GM12891 (cell line): ENCODE measurements at regions not wholly inside any gene's neighbourhood (a gene's known extent, or its start where the extent isn't known, plus 50 kb on each side); places are given as distances from the start of the nearest gene placed in this dataset.
"Not testable (repeated sequence)": the region's sequence is repeated elsewhere in the genome, so short reads cannot be mapped to it uniquely, and the experiment has no call there.

Experiments
- DNase-seq: peaks from one replicate; pipeline ENCODE4 v3.0.0; 2011; ENCODE audit warnings: low spot score; ENCODE audit not compliant: insufficient read length
- FAIRE-seq: peaks from 2 replicates; lab custom pipeline; 2011; peaks lifted over from hg19 to GRCh38; lab: Jason Lieb, UNC
- PAX5 ChIP-seq: IDR thresholded peaks from 2 replicates; pipeline ENCODE4 v1.6.1; 2011; ENCODE audit warnings: low read length, moderate library complexity, mild to moderate bottlenecking; ENCODE audit not compliant: insufficient read depth, severe bottlenecking
- POLR2A ChIP-seq: IDR thresholded peaks from 2 replicates; pipeline ENCODE4 v1.6.1; 2011; ENCODE audit warnings: low read depth, low read length, control low read depth
- POLR2AphosphoS5 ChIP-seq: IDR thresholded peaks from 2 replicates; pipeline ENCODE4 v1.6.1; 2011; ENCODE audit warnings: low read depth, low read length, control low read depth
- POU2F2 ChIP-seq: IDR thresholded peaks from 2 replicates; pipeline ENCODE4 v1.6.1; 2011; ENCODE audit warnings: low read depth, mild to moderate bottlenecking, control low read depth, low read length, moderate library complexity
- SPI1 ChIP-seq: IDR thresholded peaks from 2 replicates; pipeline ENCODE4 v1.6.1; 2011; ENCODE audit warnings: low read depth, low read length, control low read depth
- TAF1 ChIP-seq: IDR thresholded peaks from 2 replicates; pipeline ENCODE4 v1.6.1; 2011; ENCODE audit warnings: low read depth, low read length, control low read depth

- no peak for DNase-seq
- peak; percentile 54; the same call in 1 of the 2 replicates for TF ChIP-seq POU2F2
- 0 out of 2 replicates have a peak, but pooled peaks have one; percentile 39 for TF ChIP-seq POLR2A
- TF ChIP-seq TAF1, result no peak
- 0 out of 2 replicates have a peak, but pooled peaks have one; percentile 22 for TF ChIP-seq POLR2AphosphoS5
- TF ChIP-seq SPI1, result peak; percentile 86
- TF ChIP-seq PAX5, result peak; percentile 78
- peak; percentile 82 for FAIRE-seq
These were observed 78.4 kb upstream of the TMEM170B start for GRCh38 chr6:11459079-11459610.

- TF ChIP-seq PAX5 (no peak), SPI1 (no peak), POLR2A (no peak), POU2F2 (no peak), POLR2AphosphoS5 (no peak), TAF1 (no peak)
- FAIRE-seq (no peak), DNase-seq (no peak)
These were observed 79.0 kb upstream of the TMEM170B start for GRCh38 chr6:11458509-11458908.

GRCh38 chr6:11457422-11457821 lies 80.1 kb upstream of the TMEM170B start:
- FAIRE-seq, DNase-seq: not testable (repeated sequence)

- DNase-seq, result not testable (repeated sequence)
These were observed 85.4 kb upstream of the TMEM170B start for GRCh38 chr6:11452106-11452505.

GRCh38 chr6:11450037-11450436 lies 87.5 kb upstream of the TMEM170B start:
- FAIRE-seq (no peak), DNase-seq (no peak)
- TF ChIP-seq POLR2AphosphoS5 (no peak), PAX5 (no peak), SPI1 (no peak), POU2F2 (no peak), POLR2A (no peak), TAF1 (no peak)

More at GRCh38 chr6:11452106-11452505, 85.4 kb upstream of the TMEM170B start:
- FAIRE-seq, result not testable (repeated sequence)

- DNase-seq, result no peak
- no peak for FAIRE-seq
- TF ChIP-seq POLR2A (no peak), POU2F2 (no peak), POLR2AphosphoS5 (no peak), PAX5 (no peak), TAF1 (no peak), SPI1 (no peak)
These were observed 88.1 kb upstream of the TMEM170B start for GRCh38 chr6:11449408-11449807.

GRCh38 chr6:11448038-11448437 lies 89.5 kb upstream of the TMEM170B start:
- no peak for FAIRE-seq
- no peak for DNase-seq
- TF ChIP-seq PAX5 (no peak), SPI1 (no peak), POLR2A (no peak), POLR2AphosphoS5 (no peak), TAF1 (no peak)

- DNase-seq, result no peak
- no peak for FAIRE-seq
- no peak for TF ChIP-seq TAF1
- TF ChIP-seq SPI1, result no peak
- no peak for TF ChIP-seq POU2F2
- no peak for TF ChIP-seq POLR2AphosphoS5
- no peak for TF ChIP-seq PAX5
- TF ChIP-seq POLR2A, result no peak
These were observed 90.3 kb upstream of the TMEM170B start for GRCh38 chr6:11447265-11447664.

GRCh38 chr6:11445146-11445545 lies 92.4 kb upstream of the TMEM170B start:
- no peak for TF ChIP-seq SPI1
- no peak for TF ChIP-seq POLR2A
- TF ChIP-seq TAF1, result no peak
- no peak for TF ChIP-seq POU2F2
- TF ChIP-seq PAX5, result no peak
- no peak for TF ChIP-seq POLR2AphosphoS5
- DNase-seq, result no peak
- FAIRE-seq, result no peak

- not testable (repeated sequence) for FAIRE-seq, DNase-seq
These were observed 94.4 kb upstream of the TMEM170B start for GRCh38 chr6:11443125-11443524.
